ENCODE measurements at regions not wholly inside any gene's neighbourhood (a gene's known extent, or its start where the extent isn't known, plus 50 kb on each side); places are given as distances from the start of the nearest gene placed in this dataset.

DNA sequence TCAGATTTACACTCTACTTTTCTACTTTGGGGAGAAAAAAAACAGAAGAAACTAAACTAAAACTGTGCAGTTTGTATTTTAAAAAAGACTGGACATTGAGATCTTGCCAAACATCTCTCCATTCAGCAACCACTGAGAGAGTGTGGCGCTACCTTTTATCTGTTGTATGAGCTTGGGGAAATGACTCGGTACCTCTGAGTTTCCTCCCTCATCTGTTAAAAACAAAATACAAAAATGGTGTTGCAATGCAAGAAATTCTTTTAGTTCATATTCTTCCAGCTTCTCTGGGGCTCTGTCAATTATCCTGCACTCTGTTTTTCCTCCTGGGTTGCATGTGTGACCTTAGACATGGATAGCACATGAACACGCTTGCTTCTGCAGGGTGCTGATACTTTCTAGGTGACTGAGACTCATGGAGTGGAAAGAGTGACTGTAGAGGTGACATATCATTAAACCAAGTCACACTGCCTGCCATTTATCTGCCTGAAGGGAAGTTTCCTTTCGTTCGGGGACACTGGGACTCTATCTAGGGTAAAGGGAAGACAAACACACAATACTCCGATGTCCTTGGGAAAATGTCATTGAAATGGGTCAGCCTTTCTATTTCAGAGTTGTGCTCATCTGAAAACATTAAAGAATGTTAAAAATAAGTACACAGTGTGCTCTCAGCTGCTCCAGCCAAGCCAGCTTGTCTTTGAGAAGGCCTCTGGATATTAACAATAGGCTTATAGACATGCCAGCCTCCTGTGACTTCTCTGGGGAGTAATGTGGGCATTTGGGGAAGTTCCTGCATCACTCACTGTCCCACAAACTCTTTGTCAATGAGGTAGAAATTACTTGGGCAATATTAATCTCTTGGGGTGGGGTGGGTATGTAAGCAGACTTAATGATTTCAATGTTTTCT lies 91.4 kb downstream of the TRIB2 start:
- no peak for FAIRE-seq
- Histone ChIP-seq H3K4me1 (no peaks in the 10 kb centered on the region), H3K4me3 (no peak overlapping the region), H3K4me2 (no peak overlapping the region), H3K27ac (no peak overlapping the region), H3K9me3 (no peaks in the 10 kb centered on the region)
- ChIA-PET POLR2A (no interaction called here), CTCF (no interaction called here)
- no peak for DNase-seq (ENCODE audit: low read depth in 1 of 2, low spot score in 1 of 2)
- 10% methylated on average over 6 of the region's 6 CpGs for WGBS (ENCODE audit: missing lambda C conversion rate)
- no peak for ATAC-seq
- TF ChIP-seq CHD2 (IDR thresholded peaks at IDR 0.05; ENCODE audit: low read length, partially characterized antibody) (no peak), TFCP2L1 (CRISPR knock-in tag; IDR thresholded peaks at IDR 0.05) (no peak), TP53 (CRISPR knock-in tag; IDR thresholded peaks at IDR 0.05) (no peak), CBX8 (IDR thresholded peaks at IDR 0.05) (no peak), MAFK (IDR thresholded peaks at IDR 0.05; ENCODE audit: partially characterized antibody) (no peak), HOXA7 (CRISPR knock-in tag; IDR thresholded peaks at IDR 0.05) (no peak), CEBPB (IDR thresholded peaks at IDR 0.05) (no peak), KDM1A (IDR thresholded peaks at IDR 0.05; ENCODE audit: low read depth) (no peak), RFX5 (IDR thresholded peaks at IDR 0.05) (no peak), FOXS1 (CRISPR knock-in tag; IDR thresholded peaks at IDR 0.05) (no peak)
- TF ChIP-seq, protein P1, sequence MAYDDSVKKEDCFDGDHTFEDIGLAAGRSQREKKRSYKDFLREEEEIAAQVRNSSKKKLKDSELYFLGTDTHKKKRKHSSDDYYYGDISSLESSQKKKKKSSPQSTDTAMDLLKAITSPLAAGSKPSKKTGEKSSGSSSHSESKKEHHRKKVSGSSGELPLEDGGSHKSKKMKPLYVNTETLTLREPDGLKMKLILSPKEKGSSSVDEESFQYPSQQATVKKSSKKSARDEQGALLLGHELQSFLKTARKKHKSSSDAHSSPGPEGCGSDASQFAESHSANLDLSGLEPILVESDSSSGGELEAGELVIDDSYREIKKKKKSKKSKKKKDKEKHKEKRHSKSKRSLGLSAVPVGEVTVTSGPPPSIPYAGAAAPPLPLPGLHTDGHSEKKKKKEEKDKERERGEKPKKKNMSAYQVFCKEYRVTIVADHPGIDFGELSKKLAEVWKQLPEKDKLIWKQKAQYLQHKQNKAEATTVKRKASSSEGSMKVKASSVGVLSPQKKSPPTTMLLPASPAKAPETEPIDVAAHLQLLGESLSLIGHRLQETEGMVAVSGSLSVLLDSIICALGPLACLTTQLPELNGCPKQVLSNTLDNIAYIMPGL (CRISPR knock-in tag; IDR thresholded peaks at IDR 0.05; ENCODE audit: borderline replicate concordance), result no peak

DNA sequence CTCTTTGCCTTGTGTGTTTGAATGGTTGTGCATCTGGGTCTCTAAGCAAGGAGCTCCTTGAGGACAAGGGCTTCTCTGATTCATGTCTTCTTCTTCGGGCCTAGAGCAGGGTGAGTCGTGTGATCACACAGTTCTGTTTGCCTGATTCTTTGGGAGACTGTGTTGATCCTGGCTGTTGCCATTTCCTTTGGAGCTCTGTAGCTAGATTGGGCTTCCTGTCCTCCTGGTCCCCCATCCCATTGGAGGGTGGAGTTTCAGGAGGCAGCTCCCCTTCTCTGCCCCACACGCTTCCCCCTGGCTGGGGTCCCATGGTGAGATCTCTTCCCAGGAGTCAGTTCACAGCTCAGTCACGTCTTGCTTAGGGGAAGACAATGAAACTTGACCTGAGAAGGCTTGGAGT lies 92.8 kb downstream of the TRIB2 start:
- H3K4me3 ChIP-seq, result no peak overlapping the region
- ATAC-seq (no peak), FAIRE-seq (no peak), DNase-seq (ENCODE audit: low read depth in 1 of 2, low spot score in 1 of 2) (no peak)
- H3K4me2 ChIP-seq, result no peak overlapping the region
- POLR2A ChIA-PET, result no interaction called here
- CTCF ChIA-PET, result interaction anchor here (0.7 to 1.4 kb wide), 2 partner anchors 9 to 15 kb away, joined by 3 to 4 read pairs; no protein-coding TSS in a partner anchor
- no peaks in the 10 kb centered on the region for H3K9me3 ChIP-seq
- H3K4me1 ChIP-seq, result no peaks in the 10 kb centered on the region
- no peak for TF ChIP-seq HDAC2 (IDR thresholded peaks at IDR 0.05)
- no peak overlapping the region for H3K27ac ChIP-seq
- WGBS (ENCODE audit: missing lambda C conversion rate), result 0% methylated on average over 4 of the region's 4 CpGs

DNA sequence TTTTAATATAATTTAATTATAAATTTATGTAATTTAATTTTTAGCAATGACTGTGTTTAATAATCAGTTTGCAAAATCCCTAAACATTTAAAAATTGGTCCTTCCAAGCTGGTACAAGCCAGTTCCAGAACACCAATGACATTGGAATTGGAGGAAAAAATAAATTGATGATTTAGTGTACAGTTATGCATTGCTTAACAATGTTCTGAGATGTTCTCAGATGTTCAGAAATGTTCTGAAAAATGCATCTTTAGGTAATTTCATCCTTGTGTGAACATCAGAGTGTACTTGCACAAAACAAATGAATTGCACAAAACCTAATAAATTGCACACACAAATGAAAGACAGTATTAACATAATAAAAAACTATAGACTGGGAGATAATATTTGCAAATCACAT lies 95.2 kb downstream of the TRIB2 start:
- FAIRE-seq (no peak), DNase-seq (ENCODE audit: low read depth in 1 of 2, low spot score in 1 of 2) (no peak), ATAC-seq (no peak)
- no peak for TF ChIP-seq MAFK (IDR thresholded peaks at IDR 0.05; ENCODE audit: partially characterized antibody)
- no peak for TF ChIP-seq POLR2A (IDR thresholded peaks at IDR 0.05; ENCODE audit: low read length)
- TF ChIP-seq SREBF2 (IDR thresholded peaks at IDR 0.05), result no peak
- no peak for TF ChIP-seq ZSCAN20 (CRISPR knock-in tag; IDR thresholded peaks at IDR 0.05)
- no peak for TF ChIP-seq NFE2L2 (conservative IDR thresholded peaks at IDR 0.05; ENCODE audit: low read length)
- no peak for TF ChIP-seq CHD4 (IDR thresholded peaks at IDR 0.05; ENCODE audit: borderline replicate concordance)
- no peak for TF ChIP-seq EHF (CRISPR knock-in tag; IDR thresholded peaks at IDR 0.05)
- H3K9me3 ChIP-seq, result no peaks in the 10 kb centered on the region
- ChIA-PET CTCF (no interaction called here), POLR2A (no interaction called here)
- H3K4me3 ChIP-seq, result no peak overlapping the region
- H3K4me1 ChIP-seq, result no peaks in the 10 kb centered on the region
- H3K27ac ChIP-seq, result no peak overlapping the region
- H3K4me2 ChIP-seq, result no peak overlapping the region

DNA sequence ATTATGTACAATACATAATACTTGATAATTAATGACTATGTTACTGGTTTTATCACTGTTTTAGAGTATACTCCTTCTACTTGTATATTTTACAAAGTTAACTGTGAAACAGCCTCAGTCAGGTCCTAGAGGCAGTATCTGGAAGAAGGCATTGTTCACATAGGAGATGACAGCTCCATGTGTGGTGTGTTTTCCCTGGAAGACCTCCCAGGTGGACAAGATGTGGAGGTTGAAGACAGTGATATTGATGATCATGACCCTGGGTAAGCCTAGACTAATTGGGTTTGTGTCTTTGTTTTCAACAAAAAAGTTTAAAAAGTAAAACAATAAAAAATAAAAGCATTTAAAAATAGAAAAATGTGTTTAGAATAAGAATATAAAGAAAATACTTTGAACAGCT lies 96.4 kb downstream of the TRIB2 start:
- TF ChIP-seq GATA3 (IDR thresholded peaks at IDR 0.05; ENCODE audit: borderline replicate concordance), result no peak
- no peak for TF ChIP-seq CBX8 (IDR thresholded peaks at IDR 0.05)
- TF ChIP-seq FOXS1 (CRISPR knock-in tag; IDR thresholded peaks at IDR 0.05), result no peak
- no peak for TF ChIP-seq RFX5 (IDR thresholded peaks at IDR 0.05)
- no peak for TF ChIP-seq MYC (IDR thresholded peaks at IDR 0.05; ENCODE audit: borderline replicate concordance, low read length)
- TF ChIP-seq, protein P2, sequence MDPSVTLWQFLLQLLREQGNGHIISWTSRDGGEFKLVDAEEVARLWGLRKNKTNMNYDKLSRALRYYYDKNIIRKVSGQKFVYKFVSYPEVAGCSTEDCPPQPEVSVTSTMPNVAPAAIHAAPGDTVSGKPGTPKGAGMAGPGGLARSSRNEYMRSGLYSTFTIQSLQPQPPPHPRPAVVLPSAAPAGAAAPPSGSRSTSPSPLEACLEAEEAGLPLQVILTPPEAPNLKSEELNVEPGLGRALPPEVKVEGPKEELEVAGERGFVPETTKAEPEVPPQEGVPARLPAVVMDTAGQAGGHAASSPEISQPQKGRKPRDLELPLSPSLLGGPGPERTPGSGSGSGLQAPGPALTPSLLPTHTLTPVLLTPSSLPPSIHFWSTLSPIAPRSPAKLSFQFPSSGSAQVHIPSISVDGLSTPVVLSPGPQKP (IDR thresholded peaks at IDR 0.05; ENCODE audit: low read depth, low read length), result no peak
- no peak for FAIRE-seq

More for the DNA sequence above, 96.4 kb downstream of the TRIB2 start:
- ChIA-PET CTCF (no interaction called here), POLR2A (no interaction called here)
- DNase-seq (ENCODE audit: low read depth in 1 of 2, low spot score in 1 of 2) (no peak), ATAC-seq (no peak)
- no peaks in the 10 kb centered on the region for H3K9me3 ChIP-seq
- H3K27ac ChIP-seq, result no peak overlapping the region
- H3K4me2 ChIP-seq, result no peak overlapping the region
- H3K4me3 ChIP-seq, result no peak overlapping the region
- no peaks in the 10 kb centered on the region for H3K4me1 ChIP-seq

Measured in A549 (cell line).